HCT116 (cell line): ENCODE measurements at regions not wholly inside any gene's neighbourhood (a gene's known extent, or its start where the extent isn't known, plus 50 kb on each side); places are given as distances from the start of the nearest gene placed in this dataset.

Experiments
- ATAC-seq: fragments of 200-7000 bp; cut with Tn5 transposase; 2 replicates; pipeline ENCODE4 v1.9.1; 2020; ENCODE audit warnings: mild to moderate bottlenecking, moderate library complexity
- BruUV-seq: library from RNA; stranded (reverse); fragments of 400-500 nt; replicated peaks from 2 replicates; lab custom pipeline; 2021; lab: Mats Ljungman, UMichigan
- CTCF ChIA-PET: fragments of 300-600 bp; sonication (Branson Sonifier 250); formaldehyde crosslinking; loops from one replicate; lab custom pipeline; 2021; ENCODE audit warnings: antibody characterized with exemption; lab: Charles Lee
- POLR2A ChIA-PET: fragments of 300-600, 350-600 bp; sonication (Branson Sonifier 250); formaldehyde crosslinking; loops from one replicate; lab custom pipeline; 2021; ENCODE audit warnings: antibody characterized with exemption; lab: Charles Lee
- RAD21 ChIA-PET, 2 experiments: fragments of 300-600 bp; sonication (Branson Sonifier 250); formaldehyde crosslinking; loops; one replicate each; lab custom pipeline; 2023; ENCODE audit warnings: low total read pairs in 2 of 2; ENCODE audit not compliant: uncharacterized antibody in 2 of 2, unreplicated experiment in 2 of 2, low non-redundant PET in 1 of 2; lab: Charles Lee
- DNase-seq: peaks from one replicate; pipeline ENCODE4 v3.0.0-alpha.2; 2010; ENCODE audit warnings: low read depth, low spot score
- H2AFZ ChIP-seq: fragments of 200-600 bp; shearing (Covaris generic), sonication (generic); 2 replicates; pipeline ENCODE4 v1.6.1; 2017; ENCODE audit warnings: low read depth, mixed run types, mixed read lengths, antibody characterized with exemption, low read length; ENCODE audit not compliant: poor library complexity, severe bottlenecking
- H3K27ac ChIP-seq: 2 replicates; pipeline ENCODE4 v1.5.1; 2012; ENCODE audit warnings: low read depth, low read length
- H3K27me3 ChIP-seq: fragments of 200-600 bp; sonication (generic); 2 replicates; pipeline ENCODE4 v1.6.1; 2016; ENCODE audit warnings: mixed run types, low read length, mixed read lengths; ENCODE audit not compliant: insufficient read depth
- H3K36me3 ChIP-seq, 2 experiments: fragments of 200-500 bp in 1 of 2; fragments of 200-600 bp in 1 of 2; sonication (Bioruptor generic) in 1 of 2; sonication (generic) in 1 of 2; 2 replicates each; pipeline versions ENCODE4 v1.5.1 to v1.6.1; 2014 to 2016; ENCODE audit warnings: low read length in 2 of 2, inconsistent platforms in 1 of 2, mixed read lengths in 1 of 2, mixed run types in 1 of 2; ENCODE audit not compliant: insufficient read depth in 2 of 2, control insufficient read depth in 1 of 2
- H3K4me1 ChIP-seq, 2 experiments: fragments of 200-600 bp in 1 of 2; sonication (generic) in 1 of 2; 2 replicates each; pipeline versions ENCODE4 v1.5.1 to v1.6.1; 2012 to 2017; ENCODE audit warnings: low read length in 2 of 2, inconsistent platforms in 1 of 2, mild to moderate bottlenecking in 1 of 2, mixed read lengths in 1 of 2, mixed run types in 1 of 2, moderate library complexity in 1 of 2; ENCODE audit not compliant: insufficient read depth in 2 of 2, control insufficient read depth in 1 of 2
- H3K4me2 ChIP-seq: fragments of 200-600 bp; sonication (generic); 2 replicates; pipeline ENCODE4 v1.6.1; 2017; ENCODE audit warnings: mixed run types, low read length, mixed read lengths
- H3K4me3 ChIP-seq, 2 experiments: fragments of 200-600 bp in 1 of 2; sonication (generic) in 1 of 2; replicated peaks in 1 of 2; 2 replicates each; pipeline ENCODE4 v1.5.1; 2011 to 2016; ENCODE audit warnings: low read length in 2 of 2, control low read depth in 1 of 2, low read depth in 1 of 2, mild to moderate bottlenecking in 1 of 2, mixed read lengths in 1 of 2, mixed run types in 1 of 2
- H3K79me2 ChIP-seq: fragments of 200-600 bp; sonication (generic); 2 replicates; pipeline ENCODE4 v1.6.1; 2017; ENCODE audit warnings: mild to moderate bottlenecking, mixed run types, low read length, moderate library complexity, mixed read lengths; ENCODE audit not compliant: insufficient read depth
- H3K9ac ChIP-seq: fragments of 200-600 bp; sonication (generic); 2 replicates; pipeline ENCODE4 v1.6.1; 2016; ENCODE audit warnings: low read length, mixed read lengths
- H3K9me2 ChIP-seq: fragments of 200-600 bp; sonication (generic), shearing (Covaris generic); 2 replicates; pipeline ENCODE4 v1.6.1; 2017; ENCODE audit warnings: mixed run types, mild to moderate bottlenecking, moderate library complexity; ENCODE audit not compliant: insufficient read depth
- H3K9me3 ChIP-seq, 2 experiments: fragments of 200-500 bp in 1 of 2; fragments of 200-600 bp in 1 of 2; sonication (Bioruptor generic) in 1 of 2; sonication (generic) in 1 of 2; 2 replicates each; pipeline ENCODE4 v1.6.1; 2014 to 2017; ENCODE audit warnings: low read length in 2 of 2, mixed read lengths in 2 of 2, inconsistent platforms in 1 of 2, low read depth in 1 of 2, mild to moderate bottlenecking in 1 of 2, mixed run types in 1 of 2, moderate library complexity in 1 of 2; ENCODE audit not compliant: control insufficient read depth in 1 of 2, insufficient read depth in 1 of 2
- H4K20me1 ChIP-seq: fragments of 200-600 bp; sonication (generic), shearing (Covaris generic); 2 replicates; pipeline ENCODE4 v1.6.1; 2017; ENCODE audit warnings: mixed run types, mild to moderate bottlenecking, moderate library complexity; ENCODE audit not compliant: insufficient read depth
- ATF3 ChIP-seq: IDR thresholded peaks from 2 replicates; pipeline ENCODE4 v1.6.1; 2012
- CBX3 ChIP-seq: IDR thresholded peaks from 2 replicates; pipeline ENCODE4 v1.6.1; 2012; ENCODE audit warnings: low read depth
- CEBPB ChIP-seq: IDR thresholded peaks from 2 replicates; pipeline ENCODE4 v1.6.1; 2012; ENCODE audit warnings: low read depth
- EGR1 ChIP-seq: IDR thresholded peaks from 2 replicates; pipeline ENCODE4 v1.6.1; 2012; ENCODE audit warnings: low read depth
- ELF1 ChIP-seq: IDR thresholded peaks from 2 replicates; pipeline ENCODE4 v1.6.1; 2012; ENCODE audit warnings: low read depth, borderline replicate concordance
- EZH2phosphoT487 ChIP-seq: fragments of 200-600 bp; IDR thresholded peaks from 2 replicates; pipeline ENCODE4 v1.6.1; 2018; ENCODE audit warnings: antibody characterized with exemption, borderline replicate concordance
- FOSL1 ChIP-seq: IDR thresholded peaks from 2 replicates; pipeline ENCODE4 v1.6.1; 2012; ENCODE audit warnings: low read depth
- MAX ChIP-seq: IDR thresholded peaks from 2 replicates; pipeline ENCODE4 v1.6.1; 2012
- POLR2AphosphoS5 ChIP-seq: IDR thresholded peaks from 2 replicates; pipeline ENCODE4 v1.6.1; 2011; ENCODE audit warnings: mild to moderate bottlenecking, low read depth, low read length, moderate library complexity
- RAD21 ChIP-seq: IDR thresholded peaks from 2 replicates; pipeline ENCODE4 v1.6.1; 2012; ENCODE audit warnings: low read depth, mild to moderate bottlenecking
- SIN3A ChIP-seq: IDR thresholded peaks from 2 replicates; pipeline ENCODE4 v1.6.1; 2012; ENCODE audit warnings: low read depth
- SRF ChIP-seq: IDR thresholded peaks from 2 replicates; pipeline ENCODE4 v1.6.1; 2012; ENCODE audit warnings: low read depth
- YY1 ChIP-seq: IDR thresholded peaks from 2 replicates; pipeline ENCODE4 v1.6.1; 2011; ENCODE audit warnings: low read length, low read depth, moderate library complexity, mild to moderate bottlenecking; ENCODE audit not compliant: insufficient replicate concordance; ENCODE audit errors: extremely low read depth
- ZBTB33 ChIP-seq: IDR thresholded peaks from 2 replicates; pipeline ENCODE4 v1.6.1; 2011; ENCODE audit warnings: mild to moderate bottlenecking, low read length, moderate library complexity; ENCODE audit not compliant: insufficient replicate concordance; ENCODE audit errors: extremely low read depth
- ZFX ChIP-seq: fragments of 450-650 bp; IDR thresholded peaks from 2 replicates; pipeline ENCODE4 v1.6.1; 2017
- intact Hi-C: fragments of 100-400 bp; cut with micrococcal nuclease; formaldehyde crosslinking; loops from 2 replicates; pipeline ENCODE4 v1.10.0; 2022

GRCh38 chr17:68675723-68676122 lies 74.6 kb upstream of the FAM20A start:
- ATAC-seq (no peak), DNase-seq (no peak)
- H3K9me2 ChIP-seq = no peaks in the 10 kb centered on the region
- no peaks in the 10 kb centered on the region for H3K36me3 ChIP-seq
- no peaks in the 10 kb centered on the region for H3K79me2 ChIP-seq
- no peak overlapping the region for H3K27ac ChIP-seq
- 0 out of 2 replicates have a peak, but pooled peaks cover 4% of the 10 kb centered on the region for H3K27me3 ChIP-seq
- CTCF ChIA-PET = no interaction called here
- TF ChIP-seq ELF1 (no peak), EZH2phosphoT487 (no peak), YY1 (no peak), FOSL1 (no peak), POLR2AphosphoS5 (no peak), ATF3 (no peak), CEBPB (no peak), RAD21 (no peak), SIN3A (no peak), MAX (no peak), EGR1 (no peak), SRF (no peak), CBX3 (no peak), ZBTB33 (no peak), ZFX (no peak)
- POLR2A ChIA-PET = no interaction called here
- no peaks in the 10 kb centered on the region for H3K9me3 ChIP-seq
- H2AFZ ChIP-seq = no peak overlapping the region
- no TSS peak for BruUV-seq
- H3K4me2 ChIP-seq = no peak overlapping the region
- no peaks in the 10 kb centered on the region for H4K20me1 ChIP-seq
- RAD21 ChIA-PET = no interaction called here
- no peaks in the 10 kb centered on the region for H3K4me1 ChIP-seq
- no peak overlapping the region for H3K9ac ChIP-seq
- intact Hi-C loops = no loop called here
- H3K4me3 ChIP-seq = no peak overlapping the region
